HCT116 (cell line): ENCODE measurements at regions not wholly inside any gene's neighbourhood (a gene's known extent, or its start where the extent isn't known, plus 50 kb on each side); places are given as distances from the start of the nearest gene placed in this dataset.

ENCODE experiments used
- ATF3 ChIP-seq: IDR thresholded peaks from 2 replicates; pipeline ENCODE4 v1.6.1; 2012
- CTCF ChIP-seq, 3 experiments: fragments of 200-600 bp in 1 of 3; sonication (generic) in 1 of 3; IDR thresholded peaks in 2 of 3; conservative IDR thresholded peaks in 1 of 3; 2 replicates each; pipeline ENCODE4 v1.5.1; 2012 to 2017; ENCODE audit warnings: low read depth in 2 of 3, low read length in 2 of 3, antibody characterized with exemption in 1 of 3, borderline replicate concordance in 1 of 3, control low read depth in 1 of 3, mild to moderate bottlenecking in 1 of 3, mixed read lengths in 1 of 3, mixed run types in 1 of 3, moderate library complexity in 1 of 3; ENCODE audit not compliant: insufficient read depth in 1 of 3
- EZH2 ChIP-seq: fragments of 200-600 bp; sonication (generic); IDR thresholded peaks from 2 replicates; pipeline ENCODE4 v1.6.1; 2017; ENCODE audit warnings: antibody characterized with exemption, mixed run types
- POLR2A ChIP-seq: IDR thresholded peaks from 2 replicates; pipeline ENCODE4 v1.7.0; 2011; ENCODE audit warnings: borderline replicate concordance; ENCODE audit not compliant: insufficient read depth, insufficient read length; ENCODE audit errors: extremely low read depth
- SIN3A ChIP-seq: IDR thresholded peaks from 2 replicates; pipeline ENCODE4 v1.6.1; 2012; ENCODE audit warnings: low read depth
- YY1 ChIP-seq: IDR thresholded peaks from 2 replicates; pipeline ENCODE4 v1.6.1; 2011; ENCODE audit warnings: low read length, low read depth, moderate library complexity, mild to moderate bottlenecking; ENCODE audit not compliant: insufficient replicate concordance; ENCODE audit errors: extremely low read depth
- ZNF274 ChIP-seq: fragments of 200-500 bp; sonication (Bioruptor generic); IDR thresholded peaks from 2 replicates; pipeline ENCODE4 v1.6.1; 2014; ENCODE audit warnings: mild to moderate bottlenecking, low read depth, low read length, inconsistent platforms

GRCh38 chr1:238254935-238255334 is 364.2 kb upstream of the ZP4 start:
- TF ChIP-seq SIN3A (no peak), ZNF274 (no peak), YY1 (no peak), CTCF (IDR thresholded peaks at IDR 0.05 in 2 of 3, conservative IDR thresholded peaks at IDR 0.05 in 1 of 3; ENCODE audit: borderline replicate concordance in 1 of 3, insufficient read depth in 1 of 3, low read depth in 2 of 3, low read length in 2 of 3) (no peak), EZH2 (no peak), ATF3 (no peak), POLR2A (no peak)
